G401.6 (cell line): ENCODE measurements at regions not wholly inside any gene's neighbourhood (a gene's known extent, or its start where the extent isn't known, plus 50 kb on each side); places are given as distances from the start of the nearest gene placed in this dataset.
"Not testable (repeated sequence)": the region's sequence is repeated elsewhere in the genome, so short reads cannot be mapped to it uniquely, and the experiment has no call there.

Experiments used
- FAIRE-seq: peaks from 2 replicates; lab custom pipeline; 2012; peaks lifted over from hg19 to GRCh38; lab: Jason Lieb, UNC

DNA sequence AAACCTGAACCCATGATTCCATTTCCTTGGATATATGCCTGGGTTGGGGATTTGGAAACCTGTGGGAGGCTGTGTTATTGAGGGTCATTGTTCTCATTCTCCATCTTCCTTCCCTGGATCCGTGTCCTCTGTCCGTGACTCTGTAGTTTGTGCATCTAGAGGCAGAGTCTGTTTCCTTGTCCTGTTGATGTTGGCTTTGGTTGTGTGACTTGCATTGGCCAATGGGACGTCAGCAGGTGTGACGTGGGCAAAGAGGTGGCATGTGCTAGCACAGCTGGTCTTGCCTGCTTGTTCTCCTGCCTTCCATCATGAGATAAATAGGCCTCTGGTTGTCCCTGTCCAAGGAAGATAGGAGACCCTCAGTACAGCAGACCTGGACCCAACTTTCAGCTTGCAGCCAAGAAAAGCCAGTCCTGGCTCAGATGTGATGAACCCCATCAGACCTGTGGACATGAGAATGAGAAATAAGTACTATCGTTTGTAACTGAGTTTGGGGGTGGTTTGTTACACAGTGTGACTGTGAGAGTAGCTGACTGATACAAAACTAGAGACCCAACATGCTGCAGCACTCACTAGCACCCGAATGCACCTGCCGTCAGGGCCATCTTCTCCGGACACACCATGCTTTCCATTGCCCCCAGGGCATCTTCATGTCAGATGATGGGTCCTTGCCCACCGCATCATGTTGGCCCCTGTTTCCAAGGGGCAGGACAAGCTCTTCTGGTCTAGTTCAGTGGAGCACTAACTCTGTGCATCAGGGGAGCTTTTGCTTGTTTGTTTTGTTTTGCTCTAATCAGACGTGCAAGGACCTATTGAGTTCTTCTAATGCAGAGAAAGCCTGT lies 195.3 kb upstream of the SULF2 start:
- no peak for FAIRE-seq

DNA sequence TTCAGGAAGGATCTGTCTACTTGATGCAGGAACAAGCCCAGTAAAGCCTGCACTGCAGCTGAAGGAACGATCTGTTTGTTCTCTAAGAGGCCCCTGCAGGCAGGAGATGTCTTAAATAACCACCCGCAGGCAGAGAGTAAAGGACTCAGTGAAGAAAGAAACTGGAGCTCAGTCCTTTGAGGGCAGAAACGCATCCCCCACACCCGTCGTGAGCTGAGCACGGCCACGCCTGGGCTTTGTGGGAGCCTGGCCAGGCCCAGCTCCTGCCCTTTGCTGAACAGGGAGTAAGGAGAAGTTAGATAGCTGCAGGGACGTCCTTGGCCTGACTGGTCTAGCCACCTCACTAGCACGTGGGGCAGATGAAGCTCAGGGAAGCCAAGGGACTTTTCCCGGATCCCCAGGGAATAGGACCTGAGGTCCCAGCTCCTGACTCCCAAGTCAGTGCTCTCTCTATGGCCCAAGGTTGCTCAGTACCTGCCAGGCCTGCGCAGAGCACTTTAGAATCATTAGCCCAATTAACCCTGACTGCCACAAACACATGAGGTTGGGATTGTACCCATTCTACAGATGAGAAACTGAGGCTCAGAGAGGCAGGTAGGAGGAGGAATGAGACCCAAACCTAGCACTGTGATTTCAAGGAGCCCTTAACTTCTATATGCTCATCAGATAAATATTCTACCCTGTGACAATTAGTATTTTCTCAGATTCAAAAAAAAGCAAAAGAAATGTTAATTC lies 194.2 kb upstream of the SULF2 start:
- FAIRE-seq: not testable (repeated sequence)

DNA sequence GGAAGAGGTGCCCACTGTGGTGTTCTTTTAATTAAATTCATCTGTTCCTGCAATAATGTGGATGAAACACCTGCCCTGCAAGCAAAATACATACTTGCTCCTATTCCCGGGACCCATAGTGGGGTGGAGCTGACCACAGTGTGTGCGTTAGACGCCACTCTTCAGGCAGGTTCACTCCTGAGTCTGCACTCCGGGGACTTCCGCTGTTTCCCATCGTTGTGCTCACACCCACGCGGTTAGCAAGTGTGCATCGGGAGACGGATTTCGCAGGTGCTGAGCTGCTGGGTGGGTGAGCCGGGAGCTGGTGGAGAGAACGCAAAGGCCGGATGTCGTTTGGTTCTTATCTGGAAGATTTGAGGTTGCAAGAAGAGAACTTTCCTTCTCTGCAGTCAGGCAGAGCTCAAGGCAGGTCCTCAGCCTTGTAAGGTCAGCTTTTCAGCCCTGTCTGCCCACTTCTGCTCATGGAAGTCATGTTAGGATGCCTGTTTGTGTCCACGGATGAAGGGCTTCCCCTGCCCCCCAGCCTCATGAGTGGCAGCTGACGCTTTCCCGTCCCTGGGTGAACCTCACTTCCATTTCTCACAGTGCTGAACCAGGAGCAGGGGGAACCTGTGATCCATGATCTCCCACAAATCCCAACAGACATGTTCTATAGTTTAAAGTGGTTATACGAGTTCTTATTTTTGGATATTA lies 193.3 kb upstream of the SULF2 start:
- FAIRE-seq: not testable (repeated sequence)

DNA sequence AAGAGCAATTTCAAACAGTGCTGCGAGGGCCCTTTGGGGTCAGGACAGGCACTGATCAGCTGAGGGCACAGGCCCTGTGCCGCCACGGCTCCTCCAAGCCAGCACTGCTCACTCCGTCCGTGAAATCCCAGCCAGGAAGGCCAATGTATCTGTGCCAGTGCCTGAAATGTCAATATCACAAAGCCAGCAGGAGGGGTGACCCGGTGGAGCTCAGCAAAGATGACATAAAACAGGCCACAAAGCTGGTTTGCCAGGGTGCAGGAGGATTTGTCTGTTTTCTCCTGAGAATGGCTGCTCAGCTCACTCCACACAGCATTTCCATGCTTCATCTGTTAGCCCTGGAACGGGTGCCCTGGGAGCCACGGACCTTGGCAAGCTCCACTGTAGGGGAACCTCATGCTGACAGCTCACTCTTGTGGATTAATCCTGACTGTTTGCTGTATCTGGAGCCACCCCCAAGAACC lies 192.5 kb upstream of the SULF2 start:
- FAIRE-seq: not testable (repeated sequence)

DNA sequence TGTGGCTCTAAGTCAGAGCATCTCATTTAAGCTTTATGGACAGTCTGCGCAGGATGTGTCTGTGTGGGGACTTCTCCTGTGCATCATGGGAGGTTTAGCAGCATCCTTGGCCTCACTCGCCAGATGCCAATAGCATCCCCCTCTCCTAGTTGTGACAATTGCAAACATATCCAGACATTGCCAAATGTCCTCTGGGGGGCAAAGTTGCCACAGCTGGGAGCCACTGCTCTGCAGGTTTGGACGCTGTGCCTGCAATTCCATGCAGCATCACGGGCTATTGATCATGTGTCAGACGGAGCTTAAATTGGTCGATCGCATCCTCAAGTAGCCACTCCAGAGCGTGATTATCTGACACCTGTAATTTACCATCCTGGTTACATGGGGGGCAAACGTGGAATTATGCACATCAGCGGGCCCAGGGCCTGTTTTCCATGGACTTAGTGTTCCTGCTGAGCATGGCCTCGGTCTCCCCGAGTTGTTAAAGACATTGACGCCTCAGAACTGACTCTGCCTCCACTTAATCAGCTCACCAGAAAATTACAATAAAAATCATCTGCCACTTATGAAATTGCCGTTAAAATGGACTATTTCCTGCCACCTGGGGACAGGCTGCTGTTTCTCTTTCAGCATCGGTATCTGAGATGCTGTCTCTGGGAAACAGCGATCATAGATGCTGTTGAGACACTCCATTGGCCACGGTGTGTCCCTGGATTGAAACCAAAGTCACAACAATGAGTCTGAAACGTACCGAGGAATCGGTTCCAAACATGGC lies 191.9 kb upstream of the SULF2 start:
- not testable (repeated sequence) for FAIRE-seq

DNA sequence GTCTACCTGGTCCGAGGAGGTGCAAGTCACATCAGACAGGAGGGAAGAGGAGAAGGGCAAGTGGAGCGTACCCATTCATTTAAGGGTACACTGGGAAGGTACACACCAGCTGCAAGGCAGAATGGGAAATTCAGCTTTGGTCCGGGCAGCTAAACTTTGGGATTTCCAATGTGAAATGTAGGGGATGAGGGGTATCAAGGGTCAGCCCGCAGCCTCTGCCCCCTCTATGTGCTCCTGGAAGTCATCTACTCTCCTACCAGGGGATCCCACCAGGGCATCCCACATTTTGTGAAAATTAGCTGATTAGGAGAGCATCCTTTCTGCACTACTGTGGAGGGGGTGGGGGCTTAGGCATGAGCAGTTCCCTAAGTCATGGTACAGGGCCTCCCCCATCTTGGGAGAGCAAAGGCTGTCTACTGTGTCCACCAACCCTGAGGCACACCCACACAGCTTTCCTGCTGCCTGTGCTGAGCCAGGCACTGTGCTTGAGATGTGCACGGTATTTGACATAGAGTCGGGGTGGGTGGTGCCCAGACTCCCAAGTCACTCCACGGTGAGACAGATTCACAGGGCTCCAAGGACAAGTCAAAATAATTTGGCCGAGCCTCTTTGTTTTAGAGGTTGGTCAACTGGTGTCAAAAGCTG lies 189.1 kb upstream of the SULF2 start:
- no peak for FAIRE-seq

DNA sequence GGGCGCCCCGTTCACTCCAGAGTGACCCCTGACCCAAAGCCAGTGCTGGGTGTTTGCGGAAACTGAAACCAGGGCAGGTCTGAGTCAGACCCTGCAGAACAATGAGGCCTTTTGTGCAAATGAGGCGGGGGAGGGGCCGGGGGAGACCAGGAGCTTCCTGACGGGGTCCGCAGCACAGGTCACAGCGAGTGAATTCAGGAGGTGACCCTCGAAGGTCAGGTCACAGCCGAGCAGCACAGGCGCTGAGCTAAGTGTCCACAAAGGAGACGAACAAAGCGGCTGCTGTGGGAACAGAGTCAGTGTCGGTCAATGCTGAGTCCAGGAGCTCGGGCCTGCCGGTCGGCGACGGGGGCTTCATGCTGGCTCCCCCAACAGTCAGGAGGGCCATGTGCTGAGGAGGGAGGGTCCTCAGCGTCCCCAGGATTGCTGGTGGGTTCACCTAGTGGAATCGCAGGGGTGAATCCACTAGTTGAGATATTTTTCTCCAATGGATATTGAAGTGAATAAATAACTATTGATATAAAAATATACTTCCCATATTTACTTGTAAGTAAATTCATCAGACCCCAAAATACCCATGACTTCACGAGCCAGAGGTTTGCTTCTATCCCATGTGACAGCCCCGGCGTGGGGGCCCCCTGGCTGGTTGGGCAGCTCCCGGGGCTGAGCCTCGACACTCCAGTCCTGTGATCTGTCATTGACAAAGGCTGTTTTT lies 188.4 kb upstream of the SULF2 start:
- no peak for FAIRE-seq

DNA sequence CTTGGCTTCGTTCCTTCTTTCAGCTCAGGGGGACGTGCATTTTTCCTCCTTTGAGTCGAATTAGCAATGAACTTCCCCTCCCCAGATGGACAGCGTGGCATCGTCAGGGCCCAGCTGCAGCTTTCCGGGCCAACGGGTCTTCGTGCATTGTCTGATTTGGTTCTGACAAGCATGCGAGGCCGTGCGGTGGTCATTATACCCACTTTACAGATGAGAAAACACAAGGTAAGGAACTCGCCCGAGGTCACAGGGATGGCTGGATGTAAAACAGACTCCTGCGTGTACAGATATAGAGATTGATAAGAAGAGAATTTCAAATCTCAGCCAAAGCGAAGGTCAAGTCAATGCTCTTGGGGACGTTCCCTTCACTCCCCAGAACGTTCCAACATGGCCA lies 187.6 kb upstream of the SULF2 start:
- FAIRE-seq: no peak

DNA sequence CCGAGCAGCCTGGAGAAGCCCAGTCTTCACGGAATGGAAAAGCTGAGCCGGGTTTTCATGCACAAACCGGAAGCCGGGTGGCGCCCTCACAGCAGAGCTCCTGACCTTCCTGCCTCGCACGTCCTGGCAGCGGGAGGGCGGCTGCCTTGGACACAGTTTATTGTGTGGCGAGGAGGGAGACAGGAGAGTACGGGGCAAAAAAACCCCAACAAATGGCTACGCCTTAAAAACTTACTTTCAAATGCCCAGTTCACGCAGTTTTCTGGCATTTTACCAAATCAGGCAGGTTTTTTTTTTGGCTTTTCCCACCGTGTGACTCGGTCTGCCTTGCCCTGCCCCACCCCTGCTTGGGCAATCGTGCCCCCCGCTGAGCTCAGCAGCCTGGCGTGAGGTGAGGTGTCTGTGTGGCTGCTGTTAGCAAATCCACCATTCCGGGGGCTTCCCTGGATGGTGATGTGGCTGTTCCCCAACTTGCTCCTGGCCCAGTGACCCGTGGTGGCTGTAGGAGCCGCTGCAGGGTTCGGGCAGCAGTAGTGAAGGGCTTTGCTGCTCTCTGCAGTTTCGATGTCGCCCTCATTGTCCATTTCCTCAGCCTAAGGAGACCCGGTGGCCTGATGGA lies 187.1 kb upstream of the SULF2 start:
- not testable (repeated sequence) for FAIRE-seq

DNA sequence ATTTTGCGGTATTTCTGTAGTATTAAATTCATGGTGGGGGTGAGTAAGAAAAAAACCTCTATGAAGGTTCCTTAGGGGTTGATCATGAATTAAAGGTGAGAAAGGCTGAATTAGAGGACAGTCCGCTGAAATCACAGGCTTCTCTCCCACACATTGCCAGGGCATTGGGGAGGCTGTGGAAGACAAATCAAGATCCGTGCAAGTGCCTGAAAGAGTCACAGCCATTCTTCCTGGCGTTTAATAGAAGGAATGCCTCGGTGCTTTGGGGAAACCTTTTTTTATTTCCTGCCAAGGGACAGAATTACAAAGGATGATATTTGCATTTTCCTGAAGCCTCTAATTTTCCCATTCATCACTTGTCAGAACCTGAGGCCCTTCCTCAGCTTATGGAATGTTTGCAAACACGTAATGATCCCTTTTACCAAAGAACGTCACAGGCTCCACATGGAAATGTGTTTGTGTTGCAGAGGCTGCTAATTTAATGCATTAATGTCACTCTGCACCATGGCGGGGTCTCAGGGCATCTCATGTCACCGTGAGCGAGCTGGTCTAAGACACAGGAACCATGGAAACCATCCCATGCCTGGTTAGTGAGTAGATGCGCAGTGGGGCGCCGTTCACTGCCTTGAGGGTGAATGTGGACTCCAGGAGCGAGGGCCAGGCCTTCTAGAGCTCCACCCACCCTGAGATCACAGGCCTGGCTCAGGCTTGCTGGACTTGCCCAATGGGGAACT lies 185.9 kb upstream of the SULF2 start:
- FAIRE-seq: no peak

DNA sequence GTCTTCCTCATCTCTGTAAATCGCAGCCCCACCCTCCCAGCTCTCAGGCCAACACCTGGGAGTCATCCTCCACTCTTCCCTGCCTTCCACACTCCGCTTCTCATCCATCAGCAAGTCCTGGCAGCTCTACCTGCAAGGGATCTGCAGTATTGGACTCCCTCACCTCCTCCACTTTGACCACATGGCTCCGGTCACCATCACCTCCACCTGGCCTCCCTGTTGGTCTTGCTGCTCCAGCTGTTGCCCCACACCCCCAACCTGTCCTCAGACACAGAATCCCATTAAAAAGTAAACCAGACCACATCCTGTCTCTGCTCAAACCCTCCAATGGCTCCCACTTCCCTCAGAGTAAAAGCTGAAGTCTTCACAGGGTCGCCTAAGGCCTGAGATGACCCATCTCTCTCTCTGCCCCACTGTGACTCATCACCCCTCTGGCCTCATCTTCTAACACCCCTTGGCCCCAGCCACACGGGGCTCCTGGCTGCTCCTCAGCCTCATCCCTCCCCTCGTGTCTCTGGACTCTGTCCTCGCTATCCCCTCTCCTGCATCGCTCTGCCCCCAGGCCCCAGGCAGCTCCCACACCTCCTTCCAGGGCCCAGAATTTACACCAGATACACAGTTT lies 185.1 kb upstream of the SULF2 start:
- FAIRE-seq: no peak

DNA sequence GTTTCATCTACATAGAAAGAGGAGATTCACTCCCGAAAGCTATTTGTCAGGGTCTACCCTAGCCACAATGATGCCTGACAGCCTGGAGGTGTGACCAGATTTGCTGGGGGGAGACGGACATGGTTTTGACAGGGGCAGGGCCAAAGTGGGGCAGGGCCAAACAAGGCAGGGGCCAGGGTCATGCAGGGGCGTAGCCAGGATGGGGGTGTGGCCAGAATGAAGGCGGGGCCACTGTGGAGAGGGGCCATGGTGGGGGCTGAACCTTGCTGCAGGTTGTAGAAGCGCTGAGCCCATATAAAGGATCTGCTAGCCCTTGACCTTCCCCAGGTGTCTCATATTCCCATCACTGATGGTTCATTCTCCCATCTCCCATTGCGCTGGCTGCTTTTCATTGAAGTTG lies 184.1 kb upstream of the SULF2 start:
- FAIRE-seq: no peak

DNA sequence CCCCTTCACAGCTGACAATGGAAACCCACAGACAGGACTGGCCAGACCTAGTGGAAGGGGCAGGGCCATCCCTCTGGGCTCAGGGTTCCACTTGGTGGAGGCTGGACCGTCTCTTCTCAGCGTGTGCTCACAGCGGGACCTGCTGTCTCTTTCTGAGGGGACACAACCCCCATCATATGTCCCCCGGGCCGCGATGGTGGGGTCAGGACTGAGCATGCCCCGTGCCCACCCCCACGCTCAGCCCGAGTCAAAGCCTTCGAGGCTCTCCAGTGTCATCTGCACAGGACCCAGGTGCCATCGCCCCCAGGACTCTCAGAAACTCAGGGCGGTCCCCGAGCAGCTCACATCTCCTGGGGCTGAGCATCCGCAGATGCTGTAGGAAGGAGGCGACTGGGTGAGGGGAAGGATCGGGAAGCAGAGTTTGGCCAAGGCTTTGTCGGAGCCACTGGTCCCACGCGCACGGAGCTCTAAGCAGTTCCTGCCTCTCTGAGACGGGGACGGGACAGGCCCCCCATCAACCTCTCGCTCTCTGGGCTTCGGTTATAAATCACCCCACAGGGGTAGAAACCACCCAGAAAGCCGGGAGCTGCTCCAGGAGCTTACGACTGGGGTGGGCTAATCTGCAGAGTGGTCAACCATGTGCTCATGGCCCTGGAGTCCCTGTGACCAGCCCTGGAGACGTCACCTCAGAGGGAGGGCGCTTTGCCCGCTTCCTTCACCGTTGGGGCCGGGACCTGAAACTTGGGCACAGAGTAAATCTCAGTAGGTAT lies 183.4 kb upstream of the SULF2 start:
- no peak for FAIRE-seq

DNA sequence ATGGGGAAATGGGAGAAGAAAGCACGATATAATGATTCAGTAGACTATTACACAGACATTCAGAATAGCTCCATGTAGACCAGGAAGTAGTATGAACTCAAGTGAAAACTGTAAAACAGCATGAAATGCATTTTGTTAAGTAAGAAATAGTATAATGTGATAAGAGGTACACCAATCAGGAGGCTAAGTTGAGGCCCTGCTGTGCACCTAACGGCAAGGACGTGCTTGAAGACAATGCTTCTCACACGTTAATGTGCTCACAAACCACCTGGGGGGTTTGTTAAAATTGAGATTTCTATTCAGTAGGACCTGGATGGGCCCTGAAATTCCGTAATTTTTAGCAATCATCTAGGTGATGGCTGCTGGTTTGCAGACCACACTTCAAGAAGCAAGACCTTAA lies 178.9 kb upstream of the SULF2 start:
- FAIRE-seq: no peak

DNA sequence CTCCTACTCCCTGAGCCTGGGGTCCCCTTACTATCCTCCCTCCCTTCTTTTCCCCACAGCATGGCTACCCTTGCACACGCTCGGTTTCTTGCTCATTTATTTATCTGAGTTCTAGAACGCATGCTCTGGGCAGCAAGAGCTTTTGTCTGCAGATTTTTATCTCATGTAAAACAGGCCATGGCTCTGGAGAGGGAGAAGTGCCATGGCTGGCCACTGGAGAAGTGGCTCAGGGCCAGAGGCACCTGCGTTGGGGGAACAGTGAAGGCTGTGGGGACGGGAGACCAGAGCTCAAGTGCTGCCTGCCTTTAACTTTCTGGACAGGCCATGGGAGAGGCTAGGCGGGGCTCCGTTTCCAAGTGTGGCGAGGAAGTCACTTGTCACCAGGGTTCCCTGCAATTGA lies 177.7 kb upstream of the SULF2 start:
- no peak for FAIRE-seq

DNA sequence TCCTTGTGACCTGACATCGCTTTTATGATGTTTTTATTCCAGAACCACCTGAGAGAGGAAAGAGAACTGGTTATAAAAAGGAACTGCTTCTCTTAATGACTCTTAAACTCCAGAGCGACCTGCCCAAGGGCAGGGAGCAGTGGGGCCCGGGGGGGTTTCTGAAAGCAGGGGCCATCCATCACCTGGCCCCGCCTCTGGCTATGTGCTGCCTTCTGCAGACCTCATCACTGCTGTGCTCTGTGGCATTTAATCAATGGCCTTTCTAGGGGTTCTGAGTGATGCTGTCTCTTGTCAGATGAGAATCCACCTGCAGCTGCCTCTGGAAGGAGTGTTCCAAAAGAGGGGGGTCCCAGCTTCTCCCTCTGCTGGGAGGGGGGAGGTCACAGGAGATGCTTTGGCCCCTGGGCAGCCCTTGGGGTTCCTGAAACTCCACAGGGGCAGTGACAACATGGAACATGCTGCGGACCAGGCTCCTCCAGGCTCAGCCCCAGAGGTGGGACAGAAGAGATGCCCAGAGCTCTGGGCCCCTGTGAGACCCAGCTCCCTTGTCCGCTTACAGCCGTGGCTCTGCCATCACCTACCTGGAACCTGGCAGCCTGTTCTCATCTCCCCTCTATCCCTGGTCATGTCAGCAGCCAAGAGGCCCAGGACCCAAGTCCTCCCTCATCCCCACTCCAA lies 177.1 kb upstream of the SULF2 start:
- no peak for FAIRE-seq

DNA sequence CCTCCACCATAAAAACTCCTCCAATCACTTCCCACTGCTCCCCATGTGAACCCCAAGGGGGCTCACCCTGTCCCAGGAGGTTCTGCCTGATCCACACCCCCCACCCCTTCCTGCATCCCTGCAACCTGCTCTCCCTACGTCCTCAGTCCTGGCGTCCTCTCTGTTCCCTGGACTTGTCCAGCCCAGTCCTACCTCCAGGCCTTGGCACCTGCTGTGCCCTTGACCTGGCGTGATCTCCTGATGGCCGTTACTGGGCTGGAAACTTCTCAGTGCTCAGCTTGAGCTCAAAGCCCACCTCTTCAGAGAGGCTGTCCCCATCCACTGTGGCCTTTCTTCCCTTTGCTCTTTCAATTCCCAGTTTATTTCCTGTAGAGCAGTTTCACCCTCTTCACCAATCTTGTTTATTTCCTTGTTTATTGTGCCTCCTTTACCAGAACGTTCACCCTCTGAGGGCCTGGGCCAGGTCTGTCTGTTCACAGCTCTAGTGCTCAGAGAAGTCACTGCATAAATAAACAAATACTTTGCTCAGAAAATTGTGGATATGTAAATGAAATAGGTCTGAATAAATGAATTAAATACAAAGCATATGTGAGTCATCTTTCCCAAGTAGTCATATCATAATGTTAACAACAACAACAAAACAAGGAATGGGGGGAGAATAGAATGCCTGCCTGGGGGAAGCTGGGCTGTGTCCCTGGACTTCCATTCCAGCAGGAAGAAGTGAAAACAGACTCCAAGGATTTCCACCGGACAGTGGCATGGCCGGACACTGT lies 175.7 kb upstream of the SULF2 start:
- FAIRE-seq: no peak
